ENCODE measurements at regions not wholly inside any gene's neighbourhood (a gene's known extent, or its start where the extent isn't known, plus 50 kb on each side); places are given as distances from the start of the nearest gene placed in this dataset.

- DNase-seq = no peak
Measured at GRCh38 chr1:70895531-70895930, 152.1 kb downstream of the PTGER3 start.

- no peak for DNase-seq
Measured at GRCh38 chr1:70896224-70896623, 151.4 kb downstream of the PTGER3 start.

GRCh38 chr1:70897273-70897672 is 150.3 kb downstream of the PTGER3 start:
- no peak for DNase-seq

GRCh38 chr1:70899735-70900134 is 147.9 kb downstream of the PTGER3 start:
- no peak for DNase-seq

GRCh38 chr1:70902211-70902610 is 145.4 kb downstream of the PTGER3 start:
- DNase-seq = no peak

GRCh38 chr1:70906800-70907199 is 140.8 kb downstream of the PTGER3 start:
- DNase-seq = no peak

GRCh38 chr1:70907563-70908310 is 139.9 kb downstream of the PTGER3 start:
- no peak for DNase-seq

GRCh38 chr1:70909262-70909822 is 138.3 kb downstream of the PTGER3 start:
- DNase-seq = no peak

- DNase-seq = no peak
Measured at GRCh38 chr1:70910013-70910412, 137.6 kb downstream of the PTGER3 start.

GRCh38 chr1:70911861-70912260 is 135.8 kb downstream of the PTGER3 start:
- DNase-seq = no peak

GRCh38 chr1:70914224-70914623 is 133.4 kb downstream of the PTGER3 start:
- no peak for DNase-seq

GRCh38 chr1:70915258-70916033 is 132.2 kb downstream of the PTGER3 start:
- no peak for DNase-seq

- DNase-seq = no peak
Measured at GRCh38 chr1:70916034-70916427, 131.6 kb downstream of the PTGER3 start.

- no peak for DNase-seq
Measured at GRCh38 chr1:70919706-70920323, 127.8 kb downstream of the PTGER3 start.

Measured in NCI-H187 (cell line).